Right lobe of liver (tissue), 4 donors: ENCODE measurements at regions not wholly inside any gene's neighbourhood (a gene's known extent, or its start where the extent isn't known, plus 50 kb on each side); places are given as distances from the start of the nearest gene placed in this dataset.

Source experiments
- CTCF ChIP-seq, 4 donors: fragments of 200-600 bp in 3 of 4; fragments of 450-650 bp in 1 of 4; IDR thresholded peaks; one replicate each; pipeline versions ENCODE4 v1.5.1 to v1.8.0; 2016 to 2022; ENCODE audit warnings: antibody characterized with exemption in 4 of 4, mild to moderate bottlenecking in 2 of 4
- POLR2A ChIP-seq: fragments of 450-650 bp; IDR thresholded peaks from one replicate; pipeline ENCODE4 v1.6.1; 2017; ENCODE audit warnings: antibody characterized with exemption, mild to moderate bottlenecking
- donor health status: DM: no; HTN: no; CAD: no.
- donor health status: DM: no; HTN: no; CAD: no.
- donor health status: DM: no; HTN: yes; CAD: no.

- TF ChIP-seq CTCF (IDR thresholded peaks at IDR 0.05) (peak; percentile 11 to 25 (median 16)), POLR2A (no peak)
Measured at GRCh38 chr20:60271597-60271996, 313.4 kb downstream of the CDH26 start.
